MCF 10A (cell line): ENCODE measurements at regions not wholly inside any gene's neighbourhood (a gene's known extent, or its start where the extent isn't known, plus 50 kb on each side); places are given as distances from the start of the nearest gene placed in this dataset.

Source experiments
- BruUV-seq: library from RNA; stranded (reverse); fragments of 400-500 nt; replicated peaks from 2 replicates; lab custom pipeline; 2021; lab: Mats Ljungman, UMichigan
- CTCF ChIA-PET: fragments of 300-600 bp; sonication (Branson Sonifier 250); formaldehyde crosslinking; extraction: SDS; loops from one replicate; lab custom pipeline; 2021; ENCODE audit warnings: antibody characterized with exemption, inconsistent platforms; lab: Yijun Ruan, JAX
- POLR2A ChIA-PET: fragments of 300-600, 350-650 bp; sonication (Branson Sonifier 250); formaldehyde crosslinking; extraction: SDS; loops from one replicate; lab custom pipeline; 2020; ENCODE audit warnings: antibody characterized with exemption, inconsistent platforms; lab: Yijun Ruan, JAX
- DNase-seq: peaks from one replicate; pipeline ENCODE4 v3.0.0-alpha.2; 2018; ENCODE audit not compliant: unreplicated experiment
- H3K27ac Mint-ChIP-seq: one replicate; pipeline ENCODE4 v1.8.0; 2022; ENCODE audit warnings: mild to moderate bottlenecking, low read depth, mixed read lengths; ENCODE audit not compliant: unreplicated experiment
- H3K27me3 Mint-ChIP-seq: one replicate; pipeline ENCODE4 v1.8.0; 2022; ENCODE audit warnings: mixed read lengths; ENCODE audit not compliant: insufficient read depth, unreplicated experiment
- H3K36me3 Mint-ChIP-seq: one replicate; pipeline ENCODE4 v1.8.0; 2022; ENCODE audit warnings: mild to moderate bottlenecking, moderate library complexity, mixed read lengths; ENCODE audit not compliant: insufficient read depth, unreplicated experiment
- H3K4me1 Mint-ChIP-seq: one replicate; pipeline ENCODE4 v1.8.0; 2022; ENCODE audit warnings: mixed read lengths; ENCODE audit not compliant: insufficient read depth, unreplicated experiment
- H3K4me3 Mint-ChIP-seq: one replicate; pipeline ENCODE4 v1.8.0; 2022; ENCODE audit warnings: mild to moderate bottlenecking, moderate library complexity, mixed read lengths; ENCODE audit not compliant: unreplicated experiment
- H3K9me3 Mint-ChIP-seq: one replicate; pipeline ENCODE4 v1.8.0; 2022; ENCODE audit warnings: mixed read lengths; ENCODE audit not compliant: unreplicated experiment
- intact Hi-C: fragments of 100-400 bp; cut with micrococcal nuclease; formaldehyde crosslinking; loops from 2 replicates; pipeline ENCODE4 v1.14.1; 2022
- TF ChIP-seq, protein P1 (sequence below): fragments of 200-600 bp; IDR thresholded peaks from one replicate; pipeline ENCODE4 v1.8.0; 2022; ENCODE audit warnings: antibody characterized with exemption, mild to moderate bottlenecking; ENCODE audit not compliant: unreplicated experiment

- Mint-ChIP-seq H3K27ac (no peak overlapping the region), H3K9me3 (no peaks in the 10 kb centered on the region), H3K4me3 (no peak overlapping the region), H3K27me3 (no peaks in the 10 kb centered on the region), H3K36me3 (no peaks in the 10 kb centered on the region), H3K4me1 (no peaks in the 10 kb centered on the region)
- ChIA-PET POLR2A (interaction anchor here (1.0 to 1.3 kb wide), 2 partner anchors 9 to 1949 kb away, joined by 3 to 5 read pairs; partner anchors contain the start of gene IRX2), CTCF (interaction anchor here (0.6 to 2.0 kb wide), 29 partner anchors 8 to 1956 kb away, joined by 3 to 11 read pairs (median 4); no protein-coding TSS in a partner anchor)
- DNase-seq: no peak
- TF ChIP-seq, protein P1, sequence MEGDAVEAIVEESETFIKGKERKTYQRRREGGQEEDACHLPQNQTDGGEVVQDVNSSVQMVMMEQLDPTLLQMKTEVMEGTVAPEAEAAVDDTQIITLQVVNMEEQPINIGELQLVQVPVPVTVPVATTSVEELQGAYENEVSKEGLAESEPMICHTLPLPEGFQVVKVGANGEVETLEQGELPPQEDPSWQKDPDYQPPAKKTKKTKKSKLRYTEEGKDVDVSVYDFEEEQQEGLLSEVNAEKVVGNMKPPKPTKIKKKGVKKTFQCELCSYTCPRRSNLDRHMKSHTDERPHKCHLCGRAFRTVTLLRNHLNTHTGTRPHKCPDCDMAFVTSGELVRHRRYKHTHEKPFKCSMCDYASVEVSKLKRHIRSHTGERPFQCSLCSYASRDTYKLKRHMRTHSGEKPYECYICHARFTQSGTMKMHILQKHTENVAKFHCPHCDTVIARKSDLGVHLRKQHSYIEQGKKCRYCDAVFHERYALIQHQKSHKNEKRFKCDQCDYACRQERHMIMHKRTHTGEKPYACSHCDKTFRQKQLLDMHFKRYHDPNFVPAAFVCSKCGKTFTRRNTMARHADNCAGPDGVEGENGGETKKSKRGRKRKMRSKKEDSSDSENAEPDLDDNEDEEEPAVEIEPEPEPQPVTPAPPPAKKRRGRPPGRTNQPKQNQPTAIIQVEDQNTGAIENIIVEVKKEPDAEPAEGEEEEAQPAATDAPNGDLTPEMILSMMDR: no peak
- intact Hi-C loops: no loop called here
- BruUV-seq: no TSS peak
Observed at GRCh38 chr5:4699592-4699991, 440.5 kb upstream of the ADAMTS16 start.

- H3K36me3 Mint-ChIP-seq: no peaks in the 10 kb centered on the region
- H3K4me3 Mint-ChIP-seq: peak overlapping the region; percentile 21
- DNase-seq: peak; percentile 68
- BruUV-seq: no TSS peak
- no peaks in the 10 kb centered on the region for H3K4me1 Mint-ChIP-seq
- H3K27me3 Mint-ChIP-seq: no peaks in the 10 kb centered on the region
- POLR2A ChIA-PET: interaction anchor here (0.7 to 1.3 kb wide), 3 partner anchors 8 to 1949 kb away, joined by 3 to 5 read pairs (median 3); partner anchors contain the start of gene IRX2
- CTCF ChIA-PET: interaction anchor here (0.5 to 2.0 kb wide), 32 partner anchors 9 to 1956 kb away, joined by 3 to 11 read pairs (median 4); no protein-coding TSS in a partner anchor
- intact Hi-C loops: loop anchor here (1.0 to 5.0 kb wide), 3 partner anchors 162 to 1103 kb away; partner anchors contain the start of gene IRX1
- TF ChIP-seq, protein P1: peak; percentile 56
- H3K9me3 Mint-ChIP-seq: no peaks in the 10 kb centered on the region
- no peak overlapping the region for H3K27ac Mint-ChIP-seq
Observed at GRCh38 chr5:4700069-4700468, 440.1 kb upstream of the ADAMTS16 start.

- ChIA-PET POLR2A (interaction anchor here (1.0 kb wide), 1 partner anchor 167 kb away, joined by 6 read pairs; no protein-coding TSS in a partner anchor), CTCF (interaction anchor here (0.5 to 2.0 kb wide), 19 partner anchors 9 to 1386 kb away, joined by 3 to 8 read pairs (median 4); no protein-coding TSS in a partner anchor)
- DNase-seq: no peak
- no TSS peak for BruUV-seq
- no peaks in the 10 kb centered on the region for H3K36me3 Mint-ChIP-seq
- intact Hi-C loops: loop anchor here (1.0 to 5.0 kb wide), 3 partner anchors 161 to 1104 kb away; partner anchors contain the start of gene IRX1
- TF ChIP-seq, protein P1: no peak
- H3K27me3 Mint-ChIP-seq: no peaks in the 10 kb centered on the region
- no peaks in the 10 kb centered on the region for H3K4me1 Mint-ChIP-seq
- no peaks in the 10 kb centered on the region for H3K9me3 Mint-ChIP-seq
- H3K27ac Mint-ChIP-seq: no peak overlapping the region
- no peak overlapping the region for H3K4me3 Mint-ChIP-seq
Observed at GRCh38 chr5:4700871-4701270, 439.3 kb upstream of the ADAMTS16 start.

DNA sequence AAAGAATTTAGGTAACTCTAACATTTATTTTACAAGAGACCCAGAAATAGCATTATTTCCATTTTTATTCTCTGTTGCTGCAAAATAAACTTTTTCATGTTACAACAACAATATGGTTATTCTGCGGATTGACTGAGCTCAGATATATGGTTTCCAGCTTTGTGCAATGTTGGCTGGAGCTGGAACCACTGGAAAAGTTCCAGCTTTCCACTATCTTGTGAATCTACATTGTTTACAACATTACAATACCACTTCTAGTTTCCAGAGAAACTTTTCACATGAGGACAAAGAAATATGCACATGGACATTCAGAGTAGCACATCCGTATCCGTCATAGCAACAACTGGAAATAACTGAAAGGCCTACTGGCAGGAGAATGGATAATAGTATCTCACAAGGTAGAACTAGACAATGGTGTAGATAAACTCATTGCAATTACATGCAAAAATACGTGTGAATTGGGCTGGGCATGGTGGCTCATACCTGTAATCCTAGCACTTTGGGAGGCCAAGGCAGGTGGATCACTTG lies 436.1 kb upstream of the ADAMTS16 start:
- Mint-ChIP-seq H3K27me3 (no peaks in the 10 kb centered on the region), H3K9me3 (no peaks in the 10 kb centered on the region), H3K4me1 (no peaks in the 10 kb centered on the region), H3K4me3 (no peak overlapping the region), H3K27ac (no peak overlapping the region), H3K36me3 (no peaks in the 10 kb centered on the region)
- intact Hi-C loops: loop anchor here (5.0 kb wide), 1 partner anchor 1107 kb away; the partner anchor contains the start of gene IRX1
- ChIA-PET POLR2A (no interaction called here), CTCF (interaction anchor here (0.6 to 1.2 kb wide), 3 partner anchors 147 to 1903 kb away, joined by 3 to 7 read pairs (median 4); no protein-coding TSS in a partner anchor)
- TF ChIP-seq, protein P1: no peak
- BruUV-seq: no TSS peak
- no peak for DNase-seq
